ENCODE measurements at regions not wholly inside any gene's neighbourhood (a gene's known extent, or its start where the extent isn't known, plus 50 kb on each side); places are given as distances from the start of the nearest gene placed in this dataset.
"Not testable (repeated sequence)": the region's sequence is repeated elsewhere in the genome, so short reads cannot be mapped to it uniquely, and the experiment has no call there.

DNA sequence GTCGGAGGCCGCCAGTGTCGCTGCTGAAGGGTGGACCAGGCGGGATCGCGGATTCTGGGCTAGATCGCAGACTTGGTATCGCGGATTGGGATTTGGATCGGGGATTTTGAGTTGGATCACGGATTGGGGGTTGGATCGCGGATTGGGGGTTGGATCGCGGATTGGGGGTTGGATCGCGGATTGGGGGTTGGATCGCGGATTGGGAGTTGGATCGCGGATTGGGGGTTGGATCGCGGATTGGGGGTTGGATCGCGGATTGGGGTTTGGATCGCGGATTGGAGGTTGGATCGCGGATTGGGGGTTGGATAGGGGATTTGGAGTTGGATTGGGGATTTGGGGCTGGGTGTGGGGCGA, 93.1 kb upstream of the THOC3 start:
- H3K27ac ChIP-seq (ENCODE audit: low read depth, low read length, poor library complexity, severe bottlenecking); intact Hi-C loops (cut with micrococcal nuclease; ENCODE audit: unreplicated experiment); DNase-seq (ENCODE audit: low spot score); H3K36me3 ChIP-seq (ENCODE audit: insufficient read depth, low read length, poor library complexity, severe bottlenecking); CTCF ChIA-PET; BruUV-seq (replicated peaks); POLR2A ChIA-PET (ENCODE audit: low non-redundant PET); H3K4me3 ChIP-seq (ENCODE audit: low read depth, low read length, poor library complexity, severe bottlenecking); H3K4me1 ChIP-seq (ENCODE audit: insufficient read depth, low read length, poor library complexity, severe bottlenecking); H3K9me3 ChIP-seq (ENCODE audit: low read depth, low read length, poor library complexity, severe bottlenecking); H3K27me3 ChIP-seq (replicated peaks; ENCODE audit: insufficient read depth, low read depth, low read length, poor library complexity): not testable (repeated sequence)

DNA sequence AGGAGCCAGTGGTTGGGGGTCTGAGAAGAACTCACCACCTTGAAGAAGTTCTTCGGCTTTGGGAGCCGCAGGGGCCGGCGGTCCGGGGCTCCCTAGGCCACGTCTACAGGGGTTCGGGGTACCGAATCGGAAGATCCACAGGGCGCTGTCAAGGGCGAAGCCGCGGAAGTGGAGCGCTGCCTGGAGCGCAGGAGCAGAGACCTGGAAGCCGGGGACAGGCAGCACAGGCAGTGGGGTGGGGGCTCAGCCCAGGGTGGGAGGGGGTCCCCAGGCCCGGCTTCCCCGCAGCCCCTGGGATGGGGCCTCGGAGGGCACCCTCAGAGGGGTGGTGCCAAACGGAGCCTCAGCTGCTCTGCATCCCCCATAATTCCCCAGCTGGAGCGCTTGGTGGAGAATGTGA, 93.5 kb upstream of the THOC3 start:
- DNase-seq (ENCODE audit: low spot score); H3K9me3 ChIP-seq (ENCODE audit: low read depth, low read length, poor library complexity, severe bottlenecking); H3K4me3 ChIP-seq (ENCODE audit: low read depth, low read length, poor library complexity, severe bottlenecking); BruUV-seq (replicated peaks); POLR2A ChIA-PET (ENCODE audit: low non-redundant PET); H3K27ac ChIP-seq (ENCODE audit: low read depth, low read length, poor library complexity, severe bottlenecking); intact Hi-C loops (cut with micrococcal nuclease; ENCODE audit: unreplicated experiment); H3K27me3 ChIP-seq (replicated peaks; ENCODE audit: insufficient read depth, low read depth, low read length, poor library complexity); H3K4me1 ChIP-seq (ENCODE audit: insufficient read depth, low read length, poor library complexity, severe bottlenecking); H3K36me3 ChIP-seq (ENCODE audit: insufficient read depth, low read length, poor library complexity, severe bottlenecking); CTCF ChIA-PET: not testable (repeated sequence)

- BruUV-seq (replicated peaks); H3K4me3 ChIP-seq (ENCODE audit: low read depth, low read length, poor library complexity, severe bottlenecking); H3K4me1 ChIP-seq (ENCODE audit: insufficient read depth, low read length, poor library complexity, severe bottlenecking); H3K27ac ChIP-seq (ENCODE audit: low read depth, low read length, poor library complexity, severe bottlenecking); H3K27me3 ChIP-seq (replicated peaks; ENCODE audit: insufficient read depth, low read depth, low read length, poor library complexity); CTCF ChIA-PET; H3K9me3 ChIP-seq (ENCODE audit: low read depth, low read length, poor library complexity, severe bottlenecking); intact Hi-C loops (cut with micrococcal nuclease; ENCODE audit: unreplicated experiment); H3K36me3 ChIP-seq (ENCODE audit: insufficient read depth, low read length, poor library complexity, severe bottlenecking); POLR2A ChIA-PET (ENCODE audit: low non-redundant PET); DNase-seq (ENCODE audit: low spot score): not testable (repeated sequence)
Measured at GRCh38 chr5:176066262-176066945, 98.3 kb upstream of the THOC3 start.

- H3K27ac ChIP-seq (ENCODE audit: low read depth, low read length, poor library complexity, severe bottlenecking); CTCF ChIA-PET; DNase-seq (ENCODE audit: low spot score); H3K27me3 ChIP-seq (replicated peaks; ENCODE audit: insufficient read depth, low read depth, low read length, poor library complexity); H3K9me3 ChIP-seq (ENCODE audit: low read depth, low read length, poor library complexity, severe bottlenecking); POLR2A ChIA-PET (ENCODE audit: low non-redundant PET); intact Hi-C loops (cut with micrococcal nuclease; ENCODE audit: unreplicated experiment); H3K36me3 ChIP-seq (ENCODE audit: insufficient read depth, low read length, poor library complexity, severe bottlenecking); BruUV-seq (replicated peaks); H3K4me1 ChIP-seq (ENCODE audit: insufficient read depth, low read length, poor library complexity, severe bottlenecking); H3K4me3 ChIP-seq (ENCODE audit: low read depth, low read length, poor library complexity, severe bottlenecking): not testable (repeated sequence)
Measured at GRCh38 chr5:176067162-176067561, 99.0 kb upstream of the THOC3 start.

- H3K36me3 ChIP-seq (ENCODE audit: insufficient read depth, low read length, poor library complexity, severe bottlenecking); BruUV-seq (replicated peaks); H3K27ac ChIP-seq (ENCODE audit: low read depth, low read length, poor library complexity, severe bottlenecking); POLR2A ChIA-PET (ENCODE audit: low non-redundant PET); H3K4me3 ChIP-seq (ENCODE audit: low read depth, low read length, poor library complexity, severe bottlenecking); H3K9me3 ChIP-seq (ENCODE audit: low read depth, low read length, poor library complexity, severe bottlenecking); H3K27me3 ChIP-seq (replicated peaks; ENCODE audit: insufficient read depth, low read depth, low read length, poor library complexity); DNase-seq (ENCODE audit: low spot score); intact Hi-C loops (cut with micrococcal nuclease; ENCODE audit: unreplicated experiment); H3K4me1 ChIP-seq (ENCODE audit: insufficient read depth, low read length, poor library complexity, severe bottlenecking); CTCF ChIA-PET: not testable (repeated sequence)
Measured at GRCh38 chr5:176067948-176068347, 99.8 kb upstream of the THOC3 start.

DNA sequence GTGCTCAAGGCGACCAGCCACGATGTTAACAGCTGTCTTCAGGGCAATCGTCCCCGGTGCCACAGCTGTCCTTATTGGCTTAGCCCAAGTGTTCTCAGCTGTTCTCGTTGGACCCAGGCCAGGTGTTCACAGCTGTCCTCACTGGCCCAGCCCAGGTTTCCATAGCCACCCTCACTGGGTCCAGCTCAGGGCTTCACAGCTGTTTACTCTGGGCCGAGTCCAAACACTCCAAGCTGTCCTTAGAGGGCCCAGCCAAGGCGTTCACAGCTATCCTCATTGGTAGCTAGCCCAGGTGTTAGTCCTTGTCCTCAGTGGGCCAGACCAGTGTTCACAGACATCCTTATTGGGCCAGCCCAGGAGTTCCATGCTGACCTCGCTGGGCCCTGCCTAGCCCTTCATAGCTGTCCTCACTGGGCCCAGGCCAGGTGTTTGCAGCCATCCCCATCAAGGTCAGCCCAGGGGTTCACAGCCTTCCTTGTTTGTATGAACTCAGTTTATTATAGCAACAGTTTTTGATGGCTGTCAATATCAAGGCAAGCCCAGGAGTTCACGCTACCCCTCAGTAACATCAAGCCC, 106.0 kb upstream of the THOC3 start:
- DNase-seq (ENCODE audit: low spot score); H3K4me1 ChIP-seq (ENCODE audit: insufficient read depth, low read length, poor library complexity, severe bottlenecking); POLR2A ChIA-PET (ENCODE audit: low non-redundant PET); H3K27ac ChIP-seq (ENCODE audit: low read depth, low read length, poor library complexity, severe bottlenecking); H3K4me3 ChIP-seq (ENCODE audit: low read depth, low read length, poor library complexity, severe bottlenecking); H3K36me3 ChIP-seq (ENCODE audit: insufficient read depth, low read length, poor library complexity, severe bottlenecking); BruUV-seq (replicated peaks); H3K9me3 ChIP-seq (ENCODE audit: low read depth, low read length, poor library complexity, severe bottlenecking); intact Hi-C loops (cut with micrococcal nuclease; ENCODE audit: unreplicated experiment); CTCF ChIA-PET; H3K27me3 ChIP-seq (replicated peaks; ENCODE audit: insufficient read depth, low read depth, low read length, poor library complexity): not testable (repeated sequence)

DNA sequence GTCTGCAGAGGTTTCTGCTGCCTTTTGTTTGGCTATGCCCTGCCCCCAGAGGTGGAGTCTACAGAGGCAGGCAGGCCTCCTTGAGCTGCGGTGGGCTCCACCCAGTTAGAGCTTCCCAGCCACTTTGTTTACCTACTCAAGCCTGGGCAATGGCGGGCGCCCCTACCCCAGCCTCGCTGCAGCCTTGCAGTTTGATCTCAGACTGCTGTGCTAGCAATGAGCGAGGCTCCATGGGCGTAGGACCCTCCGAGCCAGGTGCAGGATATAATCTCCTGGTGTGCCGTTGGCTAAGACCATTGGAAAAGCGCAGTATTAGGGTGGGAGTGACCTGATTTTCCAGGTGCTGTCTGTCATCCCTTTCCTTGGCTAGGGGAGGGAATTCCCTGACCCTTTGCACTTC, 115.6 kb upstream of the THOC3 start:
- H3K9me3 ChIP-seq (ENCODE audit: low read depth, low read length, poor library complexity, severe bottlenecking); H3K4me1 ChIP-seq (ENCODE audit: insufficient read depth, low read length, poor library complexity, severe bottlenecking); DNase-seq (ENCODE audit: low spot score); intact Hi-C loops (cut with micrococcal nuclease; ENCODE audit: unreplicated experiment); H3K4me3 ChIP-seq (ENCODE audit: low read depth, low read length, poor library complexity, severe bottlenecking); BruUV-seq (replicated peaks); CTCF ChIA-PET; H3K27me3 ChIP-seq (replicated peaks; ENCODE audit: insufficient read depth, low read depth, low read length, poor library complexity); H3K36me3 ChIP-seq (ENCODE audit: insufficient read depth, low read length, poor library complexity, severe bottlenecking); H3K27ac ChIP-seq (ENCODE audit: low read depth, low read length, poor library complexity, severe bottlenecking); POLR2A ChIA-PET (ENCODE audit: low non-redundant PET): not testable (repeated sequence)

DNA sequence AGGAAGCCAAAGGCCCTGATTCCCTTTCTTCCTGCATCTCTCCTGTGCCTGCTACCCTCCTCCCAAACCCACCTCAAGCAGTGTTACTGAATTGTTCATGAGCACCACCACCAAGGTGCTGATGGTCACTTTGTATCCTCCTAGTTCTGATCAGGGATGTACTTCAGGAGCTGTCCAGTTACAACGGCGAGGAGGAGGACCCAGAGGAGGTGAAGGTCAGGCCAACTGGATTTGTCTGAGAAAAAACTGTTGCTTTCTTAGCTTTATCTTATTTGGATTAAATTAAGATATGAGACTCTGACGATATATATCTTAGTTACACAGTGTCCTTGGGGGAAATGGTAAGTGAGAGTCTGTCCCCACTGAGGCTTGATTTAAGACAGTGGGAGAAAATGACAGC, 135.0 kb upstream of the THOC3 start:
- H3K4me3 ChIP-seq (ENCODE audit: low read depth, low read length, poor library complexity, severe bottlenecking); POLR2A ChIA-PET (ENCODE audit: low non-redundant PET); H3K27me3 ChIP-seq (replicated peaks; ENCODE audit: insufficient read depth, low read depth, low read length, poor library complexity); CTCF ChIA-PET; H3K36me3 ChIP-seq (ENCODE audit: insufficient read depth, low read length, poor library complexity, severe bottlenecking); H3K9me3 ChIP-seq (ENCODE audit: low read depth, low read length, poor library complexity, severe bottlenecking); BruUV-seq (replicated peaks); intact Hi-C loops (cut with micrococcal nuclease; ENCODE audit: unreplicated experiment); H3K27ac ChIP-seq (ENCODE audit: low read depth, low read length, poor library complexity, severe bottlenecking); H3K4me1 ChIP-seq (ENCODE audit: insufficient read depth, low read length, poor library complexity, severe bottlenecking); DNase-seq (ENCODE audit: low spot score): not testable (repeated sequence)

All from A673 (cell line).